Brain microvascular endothelial cell (primary cell): ENCODE measurements at regions not wholly inside any gene's neighbourhood (a gene's known extent, or its start where the extent isn't known, plus 50 kb on each side); places are given as distances from the start of the nearest gene placed in this dataset.

Source experiments
- DNase-seq: peaks from one replicate; pipeline ENCODE4 v3.0.0-alpha.2; 2020
- H3K27ac ChIP-seq: fragments of 250-450 bp; sonication (Bioruptor Pico); 2 replicates; pipeline ENCODE4 v1.5.1; 2020; ENCODE audit warnings: mild to moderate bottlenecking, moderate library complexity
- H3K27me3 ChIP-seq: fragments of 250-450 bp; sonication (Bioruptor Pico); replicated peaks from 2 replicates; pipeline ENCODE4 v1.5.1; 2020; ENCODE audit warnings: mild to moderate bottlenecking
- H3K36me3 ChIP-seq: fragments of 250-450 bp; sonication (Bioruptor Pico); replicated peaks from 2 replicates; pipeline ENCODE4 v1.5.1; 2020; ENCODE audit warnings: mild to moderate bottlenecking
- H3K4me3 ChIP-seq: 2 replicates; pipeline ENCODE4 v1.5.1; 2011; ENCODE audit warnings: low read depth, mild to moderate bottlenecking, control low read depth, low read length, moderate library complexity
- CTCF ChIP-seq: IDR thresholded peaks from 2 replicates; pipeline ENCODE4 v1.5.1; 2011; ENCODE audit warnings: low read depth, mild to moderate bottlenecking, moderate library complexity, low read length, control low read depth, inconsistent platforms; ENCODE audit errors: missing control alignments
- in situ Hi-C: cut with HindIII; loops from 2 replicates; pipeline ENCODE4 v1.10.0; 2017; ENCODE audit warnings: low sequenced_read_pairs, low pct_ligation_motif_present

- Histone ChIP-seq H3K27ac (no peak overlapping the region), H3K36me3 (no peaks in the 10 kb centered on the region), H3K4me3 (no peak overlapping the region), H3K27me3 (no peaks in the 10 kb centered on the region)
- no peak for TF ChIP-seq CTCF
- in situ Hi-C loops: no loop called here
- no peak for DNase-seq
Observed at GRCh38 chr14:48008646-48009045, 333.2 kb upstream of the MDGA2 start.

- in situ Hi-C loops: no loop called here
- no peak for TF ChIP-seq CTCF
- DNase-seq: no peak
- Histone ChIP-seq H3K27me3 (no peaks in the 10 kb centered on the region), H3K27ac (no peak overlapping the region), H3K4me3 (no peak overlapping the region), H3K36me3 (no peaks in the 10 kb centered on the region)
Observed at GRCh38 chr14:48005986-48006385, 330.6 kb upstream of the MDGA2 start.

GRCh38 chr14:47993883-47994282 lies 318.5 kb upstream of the MDGA2 start:
- H3K4me3 ChIP-seq: no peak overlapping the region
- in situ Hi-C loops: no loop called here
- no peak for TF ChIP-seq CTCF
- no peaks in the 10 kb centered on the region for H3K36me3 ChIP-seq
- H3K27ac ChIP-seq: no peak overlapping the region
- no peak for DNase-seq
- no peaks in the 10 kb centered on the region for H3K27me3 ChIP-seq

GRCh38 chr14:47988175-47988574 lies 312.8 kb upstream of the MDGA2 start:
- Histone ChIP-seq H3K4me3 (no peak overlapping the region), H3K27ac (no peak overlapping the region), H3K27me3 (no peaks in the 10 kb centered on the region), H3K36me3 (no peaks in the 10 kb centered on the region)
- no peak for TF ChIP-seq CTCF
- in situ Hi-C loops: no loop called here
- DNase-seq: no peak

GRCh38 chr14:47978871-47979270 lies 303.5 kb upstream of the MDGA2 start:
- no peak overlapping the region for H3K27ac ChIP-seq
- in situ Hi-C loops: no loop called here
- H3K36me3 ChIP-seq: no peaks in the 10 kb centered on the region
- H3K27me3 ChIP-seq: no peaks in the 10 kb centered on the region
- no peak for DNase-seq
- no peak for TF ChIP-seq CTCF
- H3K4me3 ChIP-seq: no peak overlapping the region

- no peak for TF ChIP-seq CTCF
- no peak overlapping the region for H3K4me3 ChIP-seq
- H3K36me3 ChIP-seq: no peaks in the 10 kb centered on the region
- DNase-seq: no peak
- H3K27ac ChIP-seq: no peak overlapping the region
- in situ Hi-C loops: no loop called here
- no peaks in the 10 kb centered on the region for H3K27me3 ChIP-seq
Observed at GRCh38 chr14:47976139-47976538, 300.7 kb upstream of the MDGA2 start.
